GM19455 (cell line): ENCODE measurements at regions not wholly inside any gene's neighbourhood (a gene's known extent, or its start where the extent isn't known, plus 50 kb on each side); places are given as distances from the start of the nearest gene placed in this dataset.

Source experiments
- ATAC-seq: cut with Tn5 transposase; IDR thresholded peaks from one replicate; pipeline ENCODE4 v1.9.1; 2021; ENCODE audit not compliant: unreplicated experiment

- ATAC-seq: no peak
Measured at GRCh38 chr6:113619077-113619476, 238.1 kb upstream of the MARCKS start.

GRCh38 chr6:113620386-113620785 is 236.8 kb upstream of the MARCKS start:
- no peak for ATAC-seq

- no peak for ATAC-seq
Measured at GRCh38 chr6:113622254-113622653, 234.9 kb upstream of the MARCKS start.

GRCh38 chr6:113623129-113623528 is 234.0 kb upstream of the MARCKS start:
- no peak for ATAC-seq

GRCh38 chr6:113625850-113626249 is 231.3 kb upstream of the MARCKS start:
- ATAC-seq: peak; percentile 48

GRCh38 chr6:113626475-113626874 is 230.7 kb upstream of the MARCKS start:
- no peak for ATAC-seq

GRCh38 chr6:113627480-113627879 is 229.7 kb upstream of the MARCKS start:
- peak; percentile 28 for ATAC-seq

- ATAC-seq: no peak
Measured at GRCh38 chr6:113629256-113629655, 227.9 kb upstream of the MARCKS start.

GRCh38 chr6:113629975-113630737 is 227.0 kb upstream of the MARCKS start:
- no peak for ATAC-seq

- ATAC-seq: peak; percentile 67
Measured at GRCh38 chr6:113630738-113631535, 226.2 kb upstream of the MARCKS start.

GRCh38 chr6:113631666-113632065 is 225.5 kb upstream of the MARCKS start:
- ATAC-seq: no peak

- peak; percentile 35 for ATAC-seq
Measured at GRCh38 chr6:113632220-113632864, 224.8 kb upstream of the MARCKS start.

- ATAC-seq: no peak
Measured at GRCh38 chr6:113633638-113634037, 223.5 kb upstream of the MARCKS start.

GRCh38 chr6:113634352-113635163 is 222.6 kb upstream of the MARCKS start:
- ATAC-seq: no peak

- ATAC-seq: no peak
Measured at GRCh38 chr6:113635222-113635986, 221.7 kb upstream of the MARCKS start.

GRCh38 chr6:113636357-113636824 is 220.8 kb upstream of the MARCKS start:
- ATAC-seq: no peak

GRCh38 chr6:113640051-113640450 is 217.1 kb upstream of the MARCKS start:
- ATAC-seq: no peak

- no peak for ATAC-seq
Measured at GRCh38 chr6:113642001-113642713, 215.0 kb upstream of the MARCKS start.

GRCh38 chr6:113642714-113643406 is 214.3 kb upstream of the MARCKS start:
- ATAC-seq: peak; percentile 87
